BJ (cell line): ENCODE measurements at regions not wholly inside any gene's neighbourhood (a gene's known extent, or its start where the extent isn't known, plus 50 kb on each side); places are given as distances from the start of the nearest gene placed in this dataset.

ENCODE experiments used
- CTCF ChIA-PET: fragments of 350-600 bp; formaldehyde crosslinking; extraction: SDS; loops from one replicate; lab custom pipeline; 2021; ENCODE audit warnings: antibody characterized with exemption, inconsistent platforms; lab: Yijun Ruan, JAX
- POLR2A ChIA-PET: fragments of 300-600 bp; sonication (Branson Sonifier 250); formaldehyde crosslinking; extraction: SDS; loops from one replicate; lab custom pipeline; 2021; ENCODE audit warnings: antibody characterized with exemption; lab: Charles Lee
- DNase-seq: peaks from one replicate; pipeline ENCODE4 v3.0.0-alpha.2; 2011; ENCODE audit warnings: low read depth
- H3K27me3 ChIP-seq: 2 replicates; pipeline ENCODE4 v1.6.0; 2011; ENCODE audit warnings: low read length; ENCODE audit not compliant: control insufficient read depth, insufficient read depth
- H3K36me3 ChIP-seq: 2 replicates; pipeline ENCODE4 v1.5.1; 2011; ENCODE audit warnings: low read length; ENCODE audit not compliant: control insufficient read depth, insufficient read depth
- H3K4me3 ChIP-seq: 2 replicates; pipeline ENCODE4 v1.5.1; 2011; ENCODE audit warnings: low read depth, mild to moderate bottlenecking, control low read depth, low read length
- TF ChIP-seq, protein P1 (sequence below): IDR thresholded peaks from 2 replicates; pipeline ENCODE4 v1.5.1; 2011; ENCODE audit warnings: low read depth, mild to moderate bottlenecking, control low read depth, inconsistent platforms, low read length, moderate library complexity; ENCODE audit not compliant: insufficient read depth

- H3K36me3 ChIP-seq: no peaks in the 10 kb centered on the region
- CTCF ChIA-PET: interaction anchor here (0.7 kb wide), 2 partner anchors 112 to 302 kb away, joined by 3 to 4 read pairs; no protein-coding TSS in a partner anchor
- peaks cover under 1% of the 10 kb centered on the region; the same call in 1 of the 2 replicates for H3K27me3 ChIP-seq
- TF ChIP-seq, protein P1, sequence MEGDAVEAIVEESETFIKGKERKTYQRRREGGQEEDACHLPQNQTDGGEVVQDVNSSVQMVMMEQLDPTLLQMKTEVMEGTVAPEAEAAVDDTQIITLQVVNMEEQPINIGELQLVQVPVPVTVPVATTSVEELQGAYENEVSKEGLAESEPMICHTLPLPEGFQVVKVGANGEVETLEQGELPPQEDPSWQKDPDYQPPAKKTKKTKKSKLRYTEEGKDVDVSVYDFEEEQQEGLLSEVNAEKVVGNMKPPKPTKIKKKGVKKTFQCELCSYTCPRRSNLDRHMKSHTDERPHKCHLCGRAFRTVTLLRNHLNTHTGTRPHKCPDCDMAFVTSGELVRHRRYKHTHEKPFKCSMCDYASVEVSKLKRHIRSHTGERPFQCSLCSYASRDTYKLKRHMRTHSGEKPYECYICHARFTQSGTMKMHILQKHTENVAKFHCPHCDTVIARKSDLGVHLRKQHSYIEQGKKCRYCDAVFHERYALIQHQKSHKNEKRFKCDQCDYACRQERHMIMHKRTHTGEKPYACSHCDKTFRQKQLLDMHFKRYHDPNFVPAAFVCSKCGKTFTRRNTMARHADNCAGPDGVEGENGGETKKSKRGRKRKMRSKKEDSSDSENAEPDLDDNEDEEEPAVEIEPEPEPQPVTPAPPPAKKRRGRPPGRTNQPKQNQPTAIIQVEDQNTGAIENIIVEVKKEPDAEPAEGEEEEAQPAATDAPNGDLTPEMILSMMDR: no peak
- H3K4me3 ChIP-seq: no peak overlapping the region
- DNase-seq: no peak
- POLR2A ChIA-PET: no interaction called here
These were observed 61.9 kb upstream of the LANCL2 start for GRCh38 chr7:55303220-55303619.

DNA sequence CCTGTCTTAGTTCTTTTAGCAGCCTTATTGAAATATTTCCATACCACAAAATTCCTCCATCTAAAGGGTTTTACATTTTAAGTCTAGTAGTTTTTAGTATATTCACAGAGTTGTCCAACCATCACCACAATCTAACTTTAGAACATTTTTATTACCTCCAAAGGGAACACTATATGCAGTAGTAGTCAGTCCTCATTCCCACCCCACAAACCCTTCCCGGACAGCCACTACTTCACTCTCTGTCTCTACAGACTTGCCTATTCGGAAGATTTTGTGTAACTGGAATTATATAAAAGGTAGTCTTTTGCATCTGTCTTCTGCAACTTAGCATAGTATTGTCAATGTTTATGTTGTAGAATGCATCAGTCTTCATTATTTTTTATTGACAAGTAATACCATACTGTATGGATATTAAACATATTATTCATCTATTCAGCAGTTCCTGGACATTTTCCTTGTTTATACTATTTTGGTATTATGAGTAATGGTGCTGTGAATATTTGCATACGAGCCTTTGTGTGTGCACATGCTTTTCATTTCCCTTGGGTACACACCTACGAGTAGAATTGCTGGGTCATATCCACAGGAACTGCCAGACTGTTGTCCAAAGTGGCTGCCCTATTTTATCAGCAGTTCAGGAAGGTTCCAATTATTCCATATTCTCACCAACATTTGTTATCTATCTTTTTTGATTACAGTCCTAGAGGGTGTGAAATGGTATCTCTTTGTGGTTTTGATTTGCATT lies 60.9 kb upstream of the LANCL2 start:
- DNase-seq: no peak
- TF ChIP-seq, protein P1: no peak
- Histone ChIP-seq H3K36me3 (no peaks in the 10 kb centered on the region), H3K4me3 (no peak overlapping the region), H3K27me3 (no peaks in the 10 kb centered on the region)
- POLR2A ChIA-PET: no interaction called here
- CTCF ChIA-PET: interaction anchor here (0.7 kb wide), 1 partner anchor 301 kb away, joined by 4 read pairs; no protein-coding TSS in a partner anchor

DNA sequence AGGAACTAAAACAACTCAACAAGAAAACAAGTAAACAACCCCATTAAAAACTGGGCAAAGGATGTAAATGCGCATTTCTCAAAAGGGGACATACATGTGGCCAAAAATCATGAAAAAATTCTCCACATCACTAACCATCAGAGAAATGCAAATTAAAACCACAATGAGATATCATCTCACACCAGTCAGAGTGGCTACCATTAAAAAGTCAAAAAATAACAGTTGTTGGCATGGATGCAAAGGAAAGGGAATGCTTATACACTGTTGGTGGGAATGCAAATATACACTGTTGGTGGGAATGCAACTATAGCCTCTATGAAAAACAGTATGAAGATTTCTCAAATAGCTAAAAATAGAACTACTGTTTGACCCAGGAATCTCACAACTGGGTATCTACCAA lies 60.0 kb upstream of the LANCL2 start:
- H3K4me3 ChIP-seq: no peak overlapping the region
- H3K27me3 ChIP-seq: no peaks in the 10 kb centered on the region
- ChIA-PET CTCF (interaction anchor here (0.8 to 4.2 kb wide), 2 partner anchors 17 to 61 kb away, joined by 4 to 14 read pairs; no protein-coding TSS in a partner anchor), POLR2A (interaction anchor here (0.5 kb wide), 1 partner anchor 676 kb away, joined by 7 read pairs; no protein-coding TSS in a partner anchor)
- no peak for DNase-seq
- TF ChIP-seq, protein P1: no peak
- H3K36me3 ChIP-seq: no peaks in the 10 kb centered on the region

DNA sequence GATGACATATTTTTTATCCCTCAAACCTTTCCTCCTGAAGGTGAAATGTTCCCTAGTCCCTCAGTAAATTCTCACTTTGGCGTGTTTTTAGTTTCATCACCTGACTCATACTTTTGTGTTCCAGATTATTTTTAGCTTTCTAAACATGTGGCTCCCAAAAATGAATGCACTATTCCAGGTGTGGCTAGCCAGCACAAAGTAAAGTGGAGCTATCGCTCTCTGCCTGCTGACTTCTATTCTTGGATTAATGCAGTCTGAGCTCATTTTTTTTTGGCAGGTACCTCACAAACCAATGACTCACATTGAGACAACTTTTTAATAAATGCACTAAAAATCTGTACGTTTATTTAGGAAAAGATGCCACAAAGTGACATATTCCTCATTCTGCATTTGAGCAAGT lies 58.8 kb upstream of the LANCL2 start:
- Histone ChIP-seq H3K4me3 (no peak overlapping the region), H3K36me3 (no peaks in the 10 kb centered on the region), H3K27me3 (no peaks in the 10 kb centered on the region)
- CTCF ChIA-PET: interaction anchor here (1.2 to 4.2 kb wide), 3 partner anchors 18 to 503 kb away, joined by 3 to 14 read pairs (median 7); no protein-coding TSS in a partner anchor
- POLR2A ChIA-PET: no interaction called here
- TF ChIP-seq, protein P1: no peak
- no peak for DNase-seq

DNA sequence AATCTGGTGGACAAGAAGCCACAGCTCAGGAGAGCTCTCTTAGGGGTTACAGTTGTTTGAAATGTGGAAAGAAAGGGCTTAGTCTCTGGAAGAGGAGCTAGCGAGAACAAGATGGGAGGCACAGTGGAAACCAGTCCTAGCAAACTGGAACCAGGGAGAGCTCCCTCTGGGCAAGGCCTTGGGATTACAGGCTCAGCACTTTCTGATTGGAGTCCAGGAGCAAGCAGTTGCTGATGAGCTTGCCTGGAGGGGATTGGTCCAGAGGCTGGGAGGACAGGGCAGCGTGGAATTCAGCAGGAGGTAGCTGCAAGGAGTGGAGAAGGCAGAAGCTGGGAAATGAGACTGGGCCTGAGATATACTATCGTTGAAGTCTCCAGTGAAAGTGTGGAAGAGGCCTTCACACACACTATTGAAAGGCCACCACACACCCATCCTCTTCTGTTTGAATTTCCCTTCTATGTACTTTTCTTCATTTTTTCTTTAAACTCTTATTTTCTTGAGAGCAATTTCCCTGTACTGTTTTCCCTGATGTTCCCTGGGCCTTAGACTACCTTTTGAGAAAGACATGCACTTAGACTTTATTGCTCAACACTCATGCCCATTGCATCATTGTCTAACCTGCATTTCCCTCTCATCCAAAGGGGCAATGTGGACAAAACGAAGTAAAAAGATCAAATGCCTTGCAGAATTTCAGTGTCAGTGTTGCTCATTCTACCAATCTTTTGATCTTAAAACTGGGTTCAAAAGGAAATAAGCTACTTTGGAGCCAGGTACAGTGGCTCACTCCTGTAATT lies 57.8 kb upstream of the LANCL2 start:
- no peak for DNase-seq
- CTCF ChIA-PET: interaction anchor here (0.8 to 4.2 kb wide), 8 partner anchors 13 to 534 kb away, joined by 3 to 14 read pairs (median 5); no protein-coding TSS in a partner anchor
- no peak overlapping the region for H3K4me3 ChIP-seq
- H3K27me3 ChIP-seq: no peaks in the 10 kb centered on the region
- POLR2A ChIA-PET: no interaction called here
- TF ChIP-seq, protein P1: peak; percentile 19; the same call in 1 of the 2 replicates
- H3K36me3 ChIP-seq: no peaks in the 10 kb centered on the region
